Calu3 (cell line): ENCODE measurements at regions not wholly inside any gene's neighbourhood (a gene's known extent, or its start where the extent isn't known, plus 50 kb on each side); places are given as distances from the start of the nearest gene placed in this dataset.

Source experiments
- BruUV-seq: library from RNA; stranded (reverse); fragments of 400-500 nt; replicated peaks from 2 replicates; lab custom pipeline; 2021; lab: Mats Ljungman, UMichigan
- CTCF ChIA-PET: fragments of 300-600 bp; sonication (Branson Sonifier 250); formaldehyde crosslinking; loops from one replicate; lab custom pipeline; 2022; ENCODE audit warnings: antibody characterized with exemption; lab: Charles Lee
- DNase-seq: peaks from one replicate; pipeline ENCODE4 v3.0.0; 2022
- H3K27ac Mint-ChIP-seq: one replicate; pipeline ENCODE4 v1.8.0; 2022; ENCODE audit warnings: mixed read lengths; ENCODE audit not compliant: unreplicated experiment
- H3K27me3 Mint-ChIP-seq: one replicate; pipeline ENCODE4 v1.8.0; 2022; ENCODE audit warnings: mixed read lengths; ENCODE audit not compliant: unreplicated experiment
- H3K36me3 Mint-ChIP-seq: one replicate; pipeline ENCODE4 v1.8.0; 2022; ENCODE audit warnings: mild to moderate bottlenecking, moderate library complexity, mixed read lengths; ENCODE audit not compliant: insufficient read depth, unreplicated experiment
- H3K4me1 Mint-ChIP-seq: one replicate; pipeline ENCODE4 v1.8.0; 2022; ENCODE audit warnings: mild to moderate bottlenecking, low read depth, mixed read lengths; ENCODE audit not compliant: unreplicated experiment
- H3K4me3 Mint-ChIP-seq: one replicate; pipeline ENCODE4 v1.8.0; 2022; ENCODE audit warnings: mild to moderate bottlenecking, low read depth, moderate library complexity, mixed read lengths; ENCODE audit not compliant: unreplicated experiment
- H3K9me3 Mint-ChIP-seq: one replicate; pipeline ENCODE4 v1.8.0; 2022; ENCODE audit warnings: low read depth, mixed read lengths; ENCODE audit not compliant: unreplicated experiment
- CTCF ChIP-seq: fragments of 200-600 bp; IDR thresholded peaks from one replicate; pipeline ENCODE4 v1.8.0; 2022; ENCODE audit warnings: antibody characterized with exemption; ENCODE audit not compliant: unreplicated experiment
- intact Hi-C: fragments of 100-400 bp; cut with micrococcal nuclease; formaldehyde crosslinking; loops from one replicate; pipeline ENCODE4 v1.10.0; 2022; ENCODE audit not compliant: unreplicated experiment

- BruUV-seq, result no TSS peak
- no peak overlapping the region for H3K4me3 Mint-ChIP-seq
- TF ChIP-seq CTCF, result no peak
- DNase-seq, result no peak
- no peak overlapping the region for H3K27ac Mint-ChIP-seq
- H3K27me3 Mint-ChIP-seq, result peaks cover 45% of the 10 kb centered on the region
- intact Hi-C loops, result loop anchor here (10.0 kb wide), 1 partner anchor 627 kb away; the partner anchor contains the start of gene AHSG
- H3K9me3 Mint-ChIP-seq, result no peaks in the 10 kb centered on the region
- H3K4me1 Mint-ChIP-seq, result peaks cover 6% of the 10 kb centered on the region
- H3K36me3 Mint-ChIP-seq, result no peaks in the 10 kb centered on the region
- CTCF ChIA-PET, result interaction anchor here (1.0 to 1.5 kb wide), 2 partner anchors 44 to 254 kb away, joined by 3 to 5 read pairs; no protein-coding TSS in a partner anchor
Measured at GRCh38 chr3:185988080-185988815, 50.4 kb upstream of the TRA2B start.
